Right forelimb (tissue), 1 donor: ENCODE measurements at regions not wholly inside any gene's neighbourhood (a gene's known extent, or its start where the extent isn't known, plus 50 kb on each side); places are given as distances from the start of the nearest gene placed in this dataset.

Source experiments
- DNase-seq: peaks from one replicate; pipeline ENCODE4 v3.0.0-alpha.2; 2018

- no peak for DNase-seq
These were observed 550.3 kb downstream of the FSCB start for GRCh38 chr14:43956741-43957140.

DNA sequence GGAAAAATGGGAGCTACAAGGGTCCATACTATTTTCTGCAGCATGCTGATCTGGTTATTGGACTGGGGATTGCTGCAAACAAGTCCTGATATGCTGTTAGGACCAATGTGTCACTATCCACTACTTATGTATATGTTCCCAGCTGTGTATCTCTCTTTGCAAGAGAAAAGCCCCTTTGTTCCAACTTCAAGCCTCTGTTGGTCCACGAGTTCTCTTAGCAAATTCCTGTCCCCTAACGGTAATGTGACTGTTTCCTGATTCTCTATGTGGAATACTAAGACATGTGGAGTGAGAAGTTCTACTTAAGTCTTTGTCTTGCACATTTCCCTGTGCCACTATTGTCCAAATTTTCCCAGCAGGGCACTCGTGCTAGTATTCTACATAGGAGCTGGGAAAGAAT is 557.7 kb downstream of the FSCB start:
- DNase-seq, result no peak

- DNase-seq, result no peak
These were observed 567.2 kb downstream of the FSCB start for GRCh38 chr14:43939836-43940235.

- DNase-seq, result no peak
These were observed 568.3 kb downstream of the FSCB start for GRCh38 chr14:43938588-43939281.

GRCh38 chr14:43937001-43937400 is 570.1 kb downstream of the FSCB start:
- no peak for DNase-seq

DNA sequence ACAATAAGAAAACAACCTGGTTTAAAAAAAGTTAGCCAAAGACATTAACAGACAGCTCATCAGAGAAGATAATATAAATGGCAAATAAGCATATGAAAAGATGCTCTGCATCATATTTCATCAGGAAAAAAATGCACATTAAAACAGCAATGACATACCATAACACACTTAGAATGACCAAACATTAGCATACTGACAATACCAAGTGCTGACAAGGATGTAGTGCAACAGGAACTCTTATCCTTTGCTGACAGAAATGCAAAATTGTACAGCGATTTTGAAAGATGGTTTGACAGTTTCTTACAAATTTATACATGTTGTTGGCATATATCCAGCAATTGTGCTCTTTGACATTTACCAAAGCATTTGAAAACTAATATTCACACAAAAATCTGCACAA is 573.0 kb downstream of the FSCB start:
- DNase-seq, result no peak

- DNase-seq, result no peak
These were observed 592.9 kb downstream of the FSCB start for GRCh38 chr14:43914041-43914693.

GRCh38 chr14:43903209-43903608 is 603.9 kb downstream of the FSCB start:
- DNase-seq, result no peak

GRCh38 chr14:43901911-43902673 is 605.0 kb downstream of the FSCB start:
- no peak for DNase-seq

GRCh38 chr14:43900173-43900655 is 606.9 kb downstream of the FSCB start:
- no peak for DNase-seq

GRCh38 chr14:43898687-43899086 is 608.4 kb downstream of the FSCB start:
- DNase-seq, result no peak

GRCh38 chr14:43896044-43896443 is 611.0 kb downstream of the FSCB start:
- DNase-seq, result no peak

DNA sequence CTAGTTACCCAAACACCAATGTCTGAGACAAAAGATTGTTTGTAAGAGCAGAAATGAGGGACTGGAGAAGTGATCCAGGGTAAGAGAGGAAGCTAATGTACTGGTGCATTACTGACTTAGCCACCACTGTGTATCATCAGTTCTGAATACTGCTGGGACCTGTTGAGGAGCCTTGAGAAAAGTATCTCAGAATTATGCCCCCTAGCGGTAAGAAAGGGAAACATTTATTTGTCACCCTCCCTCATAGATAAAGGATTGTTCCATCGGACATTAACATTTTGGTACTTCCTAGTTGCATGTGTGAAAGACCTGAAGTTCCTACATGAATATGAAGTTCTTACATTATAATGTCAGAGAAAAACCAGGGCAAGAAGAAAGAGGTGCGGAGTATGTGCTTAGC is 612.5 kb downstream of the FSCB start:
- no peak for DNase-seq

DNA sequence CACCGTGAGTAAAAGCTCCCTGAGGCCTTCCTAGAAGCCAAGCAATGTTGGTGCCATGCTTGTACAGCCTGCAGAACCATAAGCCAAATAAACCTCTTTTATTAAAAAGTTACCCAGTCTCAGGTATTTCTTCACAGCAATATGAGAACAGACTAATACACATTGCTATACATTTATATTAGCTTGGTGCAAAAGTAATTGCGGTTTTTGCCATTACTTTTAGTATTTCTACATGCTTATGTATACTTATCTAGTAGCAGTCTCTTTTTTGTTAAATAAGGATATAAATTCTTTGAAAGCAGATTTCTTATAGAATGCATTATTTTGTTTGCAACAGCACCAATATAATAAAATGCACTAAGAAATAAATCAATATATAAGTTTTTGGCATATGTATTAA is 619.6 kb downstream of the FSCB start:
- DNase-seq, result no peak

DNA sequence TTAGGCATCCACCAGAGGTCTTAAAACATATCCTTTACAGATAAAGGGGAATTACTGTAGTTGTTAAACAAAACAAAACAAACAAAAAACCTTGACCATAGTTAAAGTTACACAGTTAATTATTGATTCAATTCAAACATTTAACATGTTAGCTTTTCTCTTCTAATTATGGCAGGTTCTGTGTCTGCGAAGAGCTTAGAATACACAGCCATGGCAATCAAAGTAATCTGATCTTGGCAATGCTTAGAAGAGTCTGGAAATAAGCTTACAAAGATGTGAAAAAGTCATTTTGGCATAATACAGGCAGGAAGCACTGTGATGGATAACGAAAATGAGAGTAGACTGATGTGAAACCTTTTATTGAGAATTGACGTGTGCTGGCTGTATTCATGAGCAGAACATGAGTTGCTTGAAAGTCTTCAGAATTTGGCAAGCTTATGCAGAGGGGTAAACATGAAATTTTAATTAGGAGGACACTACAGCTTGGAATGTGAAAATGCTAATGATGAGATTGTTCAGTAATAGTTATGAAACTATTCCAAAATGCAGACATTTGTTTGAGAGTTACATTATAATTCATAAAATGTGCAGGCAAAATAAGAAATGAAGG is 629.6 kb downstream of the FSCB start:
- DNase-seq, result no peak

DNA sequence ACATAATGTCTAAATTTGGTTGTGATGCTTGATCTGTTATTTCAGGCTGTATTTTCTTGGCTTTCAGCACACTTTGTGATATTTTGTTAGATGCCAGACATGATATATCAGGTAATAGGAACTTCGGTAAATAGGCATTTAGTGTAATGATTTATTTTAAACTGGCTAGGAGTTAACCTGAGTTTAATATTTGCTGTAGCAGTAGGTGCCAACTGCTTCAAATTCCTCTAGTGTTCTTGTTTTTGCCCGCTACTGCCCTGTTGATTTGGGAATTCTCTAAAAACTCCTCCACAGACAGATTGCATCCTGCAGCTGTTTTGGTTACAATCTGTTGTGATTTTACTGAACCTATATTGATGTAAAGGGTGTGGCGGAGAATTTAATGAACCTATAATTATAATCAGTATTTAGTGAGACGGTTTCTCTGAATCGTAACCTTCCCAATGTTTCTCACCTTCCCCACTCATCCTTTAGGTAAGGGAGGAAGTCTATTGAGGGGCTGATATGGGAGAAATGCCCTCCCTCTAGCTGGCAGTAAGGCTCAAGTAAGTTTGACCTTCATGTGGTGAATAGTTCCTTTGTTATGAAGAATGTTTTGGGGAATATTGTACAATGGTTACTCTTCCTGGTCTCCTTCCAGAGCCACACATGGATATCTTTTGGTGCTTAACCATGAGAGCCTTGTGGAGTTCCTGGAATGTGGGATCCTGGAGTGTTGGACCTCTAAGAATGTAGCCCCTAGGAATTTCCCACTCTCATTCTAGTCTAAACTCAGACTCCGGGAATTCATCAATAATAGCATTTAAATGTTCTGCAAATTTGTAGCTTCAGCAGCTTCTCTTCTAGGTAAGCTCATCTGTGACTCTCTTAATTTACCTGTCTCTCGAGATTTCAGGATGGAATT is 634.1 kb downstream of the FSCB start:
- DNase-seq, result no peak

DNA sequence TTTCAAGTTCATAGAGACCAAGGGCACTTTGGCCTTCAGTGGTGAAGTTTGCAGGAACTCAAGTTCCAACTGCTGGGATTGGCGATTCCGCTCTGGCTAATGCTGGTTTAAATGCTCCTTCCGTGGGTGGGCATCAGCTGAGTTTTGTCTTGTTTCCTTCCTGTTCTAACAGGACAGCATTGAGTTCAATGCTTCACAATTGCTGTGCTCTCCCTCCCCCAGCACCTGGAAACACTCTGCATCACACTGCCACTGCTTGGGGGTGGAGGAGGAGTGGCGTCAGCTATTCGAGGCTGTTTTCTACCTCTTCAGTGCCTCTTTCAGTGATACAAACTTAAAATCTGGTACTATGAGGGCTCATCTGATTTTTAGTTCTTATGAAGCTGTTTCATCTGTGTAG is 634.9 kb downstream of the FSCB start:
- DNase-seq, result no peak

- no peak for DNase-seq
These were observed 648.1 kb downstream of the FSCB start for GRCh38 chr14:43858981-43859380.

- no peak for DNase-seq
These were observed 651.5 kb downstream of the FSCB start for GRCh38 chr14:43855556-43855955.

DNA sequence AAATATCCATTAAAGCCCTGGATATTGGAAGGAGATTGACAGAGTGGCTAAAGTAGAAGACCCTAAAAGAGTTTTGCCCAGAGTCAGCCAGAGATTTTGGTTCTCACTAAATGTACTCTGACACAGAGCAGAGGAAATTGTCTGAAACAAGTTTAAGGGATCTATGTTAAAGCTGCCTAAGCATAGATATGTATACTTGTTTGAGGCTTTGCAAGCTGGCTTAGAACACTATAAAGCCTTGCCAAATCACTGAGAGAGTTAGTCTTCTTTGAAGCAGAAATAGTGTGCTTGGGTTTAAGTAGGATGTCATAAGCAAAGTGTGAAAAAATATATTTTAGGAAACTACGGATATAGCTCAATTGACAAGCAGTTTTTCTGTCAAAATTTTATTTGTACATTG is 653.5 kb downstream of the FSCB start:
- DNase-seq, result no peak

GRCh38 chr14:43803076-43803689 is 703.9 kb downstream of the FSCB start:
- no peak for DNase-seq
